HG02885 (cell line): ENCODE measurements at regions not wholly inside any gene's neighbourhood (a gene's known extent, or its start where the extent isn't known, plus 50 kb on each side); places are given as distances from the start of the nearest gene placed in this dataset.
"Not testable (repeated sequence)": the region's sequence is repeated elsewhere in the genome, so short reads cannot be mapped to it uniquely, and the experiment has no call there.

Experiments
- ATAC-seq: cut with Tn5 transposase; IDR thresholded peaks from one replicate; pipeline ENCODE4 v1.9.1; 2021; ENCODE audit warnings: mild to moderate bottlenecking; ENCODE audit not compliant: unreplicated experiment, poor library complexity

- no peak for ATAC-seq
Measured at GRCh38 chr2:116891191-116891590, 923.3 kb upstream of the DDX18 start.

GRCh38 chr2:116911540-116911939 lies 903.0 kb upstream of the DDX18 start:
- ATAC-seq = no peak

GRCh38 chr2:116915673-116916072 lies 898.8 kb upstream of the DDX18 start:
- no peak for ATAC-seq

DNA sequence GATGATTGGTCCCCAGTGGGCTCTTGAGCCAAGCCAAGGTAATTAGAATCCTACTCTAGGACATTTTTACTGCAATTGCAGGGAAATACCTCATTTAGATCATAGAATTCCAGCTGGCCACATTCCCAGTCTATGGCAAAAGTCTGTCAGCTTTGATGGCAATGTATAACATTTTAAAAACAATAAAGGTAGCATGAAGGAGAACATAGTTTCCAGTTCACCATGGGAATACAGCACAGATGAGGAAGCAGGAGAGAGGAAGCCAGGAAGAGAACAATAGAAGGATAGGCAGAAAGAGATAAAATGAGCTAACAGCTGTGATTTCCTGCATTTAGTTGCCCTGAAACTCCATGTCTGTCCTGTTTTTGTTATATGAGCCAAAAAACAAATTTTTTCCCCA lies 897.3 kb upstream of the DDX18 start:
- no peak for ATAC-seq

DNA sequence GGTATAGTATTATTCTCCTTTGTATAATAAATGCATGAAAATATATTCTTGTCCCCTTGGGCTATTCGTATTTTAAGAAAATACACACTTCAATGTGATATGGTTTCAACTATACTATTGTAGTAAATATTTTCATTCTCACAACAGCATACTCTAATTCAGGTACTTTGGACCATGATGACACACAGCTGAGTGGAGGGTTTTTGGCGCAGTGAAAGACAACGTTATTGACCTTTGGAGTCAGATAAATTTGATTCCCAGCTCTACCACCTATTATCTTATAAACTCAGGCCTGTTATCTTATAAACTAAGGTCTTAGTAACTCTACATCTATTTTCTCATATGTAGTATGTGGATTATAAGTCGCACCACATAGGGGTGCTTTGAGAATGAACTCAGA lies 895.9 kb upstream of the DDX18 start:
- ATAC-seq = no peak

- no peak for ATAC-seq
Measured at GRCh38 chr2:116922414-116922813, 892.1 kb upstream of the DDX18 start.

DNA sequence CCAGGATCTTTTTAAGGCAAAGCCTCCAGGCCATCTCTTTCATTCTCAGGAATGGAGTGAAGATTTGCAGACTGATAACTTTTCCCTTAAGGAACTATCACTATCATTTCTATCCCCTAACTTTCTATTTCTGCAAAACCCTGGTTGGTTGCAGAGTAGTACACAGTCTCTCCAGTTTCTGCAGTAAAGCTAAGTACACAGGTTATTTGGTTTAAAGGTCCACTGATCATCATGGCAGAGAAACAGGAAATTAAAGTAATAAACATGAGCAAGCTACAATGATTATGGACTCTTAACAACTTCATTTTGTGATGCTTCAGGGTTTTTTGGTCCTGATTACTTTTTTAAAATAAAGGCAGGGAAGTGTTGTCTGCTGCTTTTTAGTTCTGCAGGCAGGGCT lies 890.0 kb upstream of the DDX18 start:
- ATAC-seq = no peak

GRCh38 chr2:116935097-116935814 lies 879.2 kb upstream of the DDX18 start:
- no peak for ATAC-seq

- no peak for ATAC-seq
Measured at GRCh38 chr2:116948258-116948657, 866.2 kb upstream of the DDX18 start.

DNA sequence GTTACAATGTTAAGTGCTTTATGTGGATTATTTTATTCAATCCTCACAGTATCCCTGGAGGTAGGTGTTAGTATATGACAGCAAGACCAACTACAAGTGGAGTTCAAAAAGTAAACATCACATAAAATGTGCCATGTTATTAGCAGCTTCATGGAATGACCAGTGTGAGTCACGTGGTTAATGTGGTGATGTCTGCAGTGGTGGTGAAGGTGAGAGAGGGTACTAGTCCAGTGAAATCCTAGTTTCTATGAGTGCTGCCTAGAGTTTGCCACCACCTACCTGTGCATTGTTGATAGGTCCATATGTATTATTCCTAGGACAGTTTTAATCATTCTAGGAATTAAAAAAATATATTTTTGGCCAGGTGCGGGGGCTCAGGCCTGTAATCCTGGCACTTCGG lies 865.2 kb upstream of the DDX18 start:
- ATAC-seq = no peak

DNA sequence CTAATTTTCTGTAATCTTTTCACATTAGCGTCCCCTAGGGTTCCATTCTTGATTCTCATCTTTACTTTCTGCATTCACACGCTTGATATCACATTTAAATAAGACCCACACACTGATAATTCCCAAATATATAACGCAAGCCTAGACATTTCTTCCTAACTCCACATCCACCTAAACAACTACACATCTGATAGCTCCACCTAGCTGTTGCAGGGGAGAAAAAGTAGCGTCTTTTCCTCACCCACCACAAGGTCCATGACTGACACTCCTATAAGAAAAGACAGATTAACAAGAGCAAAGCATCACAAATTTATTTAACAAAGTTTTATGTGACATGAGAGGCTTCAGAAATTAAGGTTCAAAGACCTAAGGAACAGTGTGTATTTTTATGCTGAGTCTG lies 862.2 kb upstream of the DDX18 start:
- no peak for ATAC-seq

GRCh38 chr2:116955646-116956045 lies 858.8 kb upstream of the DDX18 start:
- no peak for ATAC-seq

- ATAC-seq = no peak
Measured at GRCh38 chr2:116975608-116976007, 838.9 kb upstream of the DDX18 start.

DNA sequence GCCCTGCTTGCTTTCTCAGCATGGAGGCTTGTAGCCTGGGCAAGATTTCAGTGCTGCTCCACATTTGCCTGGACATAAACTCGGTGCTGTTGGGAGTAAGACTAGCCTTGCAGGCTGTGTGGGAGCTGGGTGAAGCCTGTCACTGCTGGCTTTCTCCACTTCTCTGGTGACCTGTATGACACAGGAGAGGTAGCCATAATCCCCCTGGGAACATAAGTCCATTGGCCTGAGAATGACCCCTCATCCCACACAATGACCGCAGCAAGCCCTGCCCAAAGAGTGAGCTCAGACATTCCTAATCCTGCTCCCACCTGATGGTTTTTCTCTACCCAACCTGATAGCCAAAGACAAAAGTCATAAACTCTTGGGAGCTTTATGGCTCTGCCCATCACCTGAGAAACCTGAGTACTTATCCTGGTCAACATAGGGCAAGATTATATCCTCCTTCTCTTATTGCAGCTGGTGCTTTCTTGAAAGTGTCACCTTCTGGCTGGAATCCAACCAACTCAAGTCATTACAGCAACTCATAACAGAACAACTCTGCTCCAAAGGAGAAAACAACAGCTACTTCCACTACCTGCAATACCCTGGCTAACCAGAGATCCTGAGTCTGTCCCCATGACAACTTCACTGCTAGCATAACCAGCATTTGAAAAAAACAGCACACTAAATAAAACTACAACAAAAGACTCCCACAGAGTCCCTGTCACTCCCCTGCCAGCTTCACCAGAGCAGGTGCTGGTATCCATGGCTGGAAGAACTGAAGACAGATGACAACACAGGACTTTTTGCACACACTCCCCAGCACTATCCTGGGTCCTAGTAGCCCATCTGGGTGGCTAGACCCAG lies 834.4 kb upstream of the DDX18 start:
- no peak for ATAC-seq

- no peak for ATAC-seq
Measured at GRCh38 chr2:116987447-116987846, 827.0 kb upstream of the DDX18 start.

- ATAC-seq = no peak
Measured at GRCh38 chr2:116988303-116988702, 826.2 kb upstream of the DDX18 start.

- ATAC-seq = no peak
Measured at GRCh38 chr2:117019357-117019756, 795.1 kb upstream of the DDX18 start.

- ATAC-seq = no peak
Measured at GRCh38 chr2:117027646-117028045, 786.8 kb upstream of the DDX18 start.

DNA sequence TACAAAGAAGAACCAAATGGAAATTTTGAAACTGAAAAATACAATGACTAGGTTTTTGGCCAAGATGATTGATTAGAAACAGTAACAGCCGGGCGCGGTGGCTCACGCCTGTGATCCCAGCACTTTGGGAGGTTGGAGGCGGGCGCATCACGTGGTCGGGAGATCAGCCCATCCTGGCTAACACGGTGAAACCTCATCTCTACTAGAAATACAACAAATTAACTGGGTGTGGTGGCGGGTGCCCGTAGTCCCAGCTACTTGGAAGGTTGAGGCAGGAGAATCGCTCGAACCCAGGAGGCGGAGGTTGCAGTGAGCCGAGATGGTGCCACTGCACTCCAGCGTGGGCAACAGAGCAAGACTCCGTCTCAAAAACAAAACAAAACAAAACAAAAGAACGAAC lies 785.8 kb upstream of the DDX18 start:
- ATAC-seq = not testable (repeated sequence)

GRCh38 chr2:117055499-117056375 lies 758.8 kb upstream of the DDX18 start:
- ATAC-seq = no peak

GRCh38 chr2:117056376-117056748 lies 758.1 kb upstream of the DDX18 start:
- no peak for ATAC-seq
